ENCODE measurements at regions not wholly inside any gene's neighbourhood (a gene's known extent, or its start where the extent isn't known, plus 50 kb on each side); places are given as distances from the start of the nearest gene placed in this dataset.

DNA sequence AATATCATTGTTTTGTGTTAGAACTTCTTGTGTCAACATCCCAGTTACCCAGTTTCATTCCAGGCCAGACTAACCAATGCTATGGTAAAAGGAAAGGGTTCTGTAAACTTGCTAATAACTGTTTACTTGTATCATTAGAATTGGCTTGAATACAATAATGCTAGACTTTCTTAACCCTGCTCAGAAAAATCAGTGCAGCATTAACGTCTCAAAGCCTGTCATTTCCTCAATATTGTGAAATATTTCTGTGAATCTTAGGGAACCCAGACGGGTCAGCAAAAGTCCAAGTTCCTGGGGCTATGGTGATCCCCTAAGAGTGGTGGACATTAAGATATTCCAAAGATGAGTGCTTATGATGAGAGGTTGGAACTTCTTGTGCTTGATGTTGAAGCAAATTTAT is 541.2 kb upstream of the MAGEB18 start:
- DNase-seq (ENCODE audit: low read depth in 1 of 2, low spot score in 2 of 2) (no peak), FAIRE-seq (no peak)
- Histone ChIP-seq H3K4ac (replicated peaks; ENCODE audit: insufficient read length, low read depth, low read length) (no peak overlapping the region), H2AK5ac (ENCODE audit: low read depth, low read length) (no peak overlapping the region), H3K27ac (ENCODE audit: low read depth, low read length) (no peak overlapping the region), H3K36me3 (ENCODE audit: control insufficient read depth in 2 of 4, insufficient read depth in 4 of 4, low read length in 3 of 4) (no peaks in the 10 kb centered on the region), H3K27me3 (replicated peaks in 1 of 4; ENCODE audit: control insufficient read depth in 3 of 4, extremely low read depth in 1 of 4, insufficient read depth in 3 of 4, low read length in 3 of 4) (no peaks in the 10 kb centered on the region), H3K14ac (ENCODE audit: insufficient read length) (no peak overlapping the region), H3K56ac (replicated peaks; ENCODE audit: insufficient read length, low read depth, low read length) (no peak overlapping the region), H4K20me1 (replicated peaks in 1 of 2; ENCODE audit: control insufficient read depth in 1 of 2, insufficient read depth in 2 of 2, low read length in 2 of 2) (no peaks in the 10 kb centered on the region), H2BK12ac (ENCODE audit: low read depth, low read length) (no peak overlapping the region), H3K4me3 (ENCODE audit: extremely low read depth in 1 of 4, insufficient read depth in 2 of 4, low read depth in 3 of 4, low read length in 4 of 4) (no peak overlapping the region), H2BK5ac (ENCODE audit: low read depth, low read length) (no peak overlapping the region), H4K91ac (replicated peaks; ENCODE audit: insufficient read length, low read length) (no peak overlapping the region), H3K9me3 (ENCODE audit: insufficient read depth in 2 of 2, low read depth in 1 of 2, low read length in 1 of 2) (no peaks in the 10 kb centered on the region), H3K79me2 (ENCODE audit: control insufficient read depth in 1 of 2, insufficient read depth in 2 of 2, low read length in 2 of 2) (no peaks in the 10 kb centered on the region), H2BK15ac (ENCODE audit: low read length) (no peak overlapping the region), H3K4me1 (replicated peaks in 1 of 4; ENCODE audit: control insufficient read depth in 3 of 4, insufficient read depth in 4 of 4, low read length in 3 of 4) (no peaks in the 10 kb centered on the region), H4K8ac (ENCODE audit: extremely low read depth, insufficient read depth, low read length) (no peak overlapping the region), H3K23ac (ENCODE audit: insufficient read length) (no peak overlapping the region), H2AFZ (ENCODE audit: low read length) (no peak overlapping the region), H3K4me2 (ENCODE audit: insufficient read depth in 1 of 2, low read depth in 2 of 2, low read length in 2 of 2) (no peak overlapping the region), H3K9ac (replicated peaks in 1 of 4; ENCODE audit: extremely low read depth in 1 of 4, low read depth in 3 of 4, low read length in 3 of 4) (no peak overlapping the region), H2BK20ac (ENCODE audit: low read length) (no peak overlapping the region), H3K23me2 (ENCODE audit: low read depth, low read length) (no peaks in the 10 kb centered on the region), H2BK120ac (replicated peaks; ENCODE audit: low read depth, low read length) (no peak overlapping the region), H3K79me1 (ENCODE audit: low read depth, low read length) (no peaks in the 10 kb centered on the region), H4K5ac (ENCODE audit: insufficient read length, low read depth, low read length) (no peak overlapping the region), H3K18ac (ENCODE audit: extremely low read depth, low read length) (no peak overlapping the region)
- TF ChIP-seq, protein P1, sequence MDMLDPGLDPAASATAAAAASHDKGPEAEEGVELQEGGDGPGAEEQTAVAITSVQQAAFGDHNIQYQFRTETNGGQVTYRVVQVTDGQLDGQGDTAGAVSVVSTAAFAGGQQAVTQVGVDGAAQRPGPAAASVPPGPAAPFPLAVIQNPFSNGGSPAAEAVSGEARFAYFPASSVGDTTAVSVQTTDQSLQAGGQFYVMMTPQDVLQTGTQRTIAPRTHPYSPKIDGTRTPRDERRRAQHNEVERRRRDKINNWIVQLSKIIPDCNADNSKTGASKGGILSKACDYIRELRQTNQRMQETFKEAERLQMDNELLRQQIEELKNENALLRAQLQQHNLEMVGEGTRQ (IDR thresholded peaks at IDR 0.05; ENCODE audit: low read length): no peak
- TF ChIP-seq SAP30 (IDR thresholded peaks at IDR 0.05; ENCODE audit: insufficient read depth, insufficient replicate concordance, low read length) (no peak), JUN (IDR thresholded peaks at IDR 0.05; ENCODE audit: low read depth, low read length) (no peak), POU5F1 (IDR thresholded peaks at IDR 0.05; ENCODE audit: low read depth, low read length) (no peak)
- TF ChIP-seq, protein P2, sequence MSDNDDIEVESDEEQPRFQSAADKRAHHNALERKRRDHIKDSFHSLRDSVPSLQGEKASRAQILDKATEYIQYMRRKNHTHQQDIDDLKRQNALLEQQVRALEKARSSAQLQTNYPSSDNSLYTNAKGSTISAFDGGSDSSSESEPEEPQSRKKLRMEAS (IDR thresholded peaks at IDR 0.05): no peak
- 87% methylated on average over 2 of the region's 2 CpGs; no CpG with 5 or more reads in 1 of the 2 experiments for WGBS, 2 experiments (ENCODE audit: extremely low coverage in 1 of 2, insufficient coverage in 1 of 2, insufficient read length in 1 of 2, insufficient replicate concordance in 2 of 2, low coverage in 1 of 2, low lambda C conversion rate in 2 of 2, missing lambda C conversion rate in 1 of 2)
- POLR2A ChIA-PET (ENCODE audit: partially characterized antibody): no interaction called here
- CTCF ChIA-PET (ENCODE audit: partially characterized antibody): interaction anchor here (0.6 to 0.7 kb wide), 2 partner anchors 296 to 1183 kb away, joined by 3 to 6 read pairs; no protein-coding TSS in a partner anchor
